Peyer's patch (tissue), 4 donors: ENCODE measurements at regions not wholly inside any gene's neighbourhood (a gene's known extent, or its start where the extent isn't known, plus 50 kb on each side); places are given as distances from the start of the nearest gene placed in this dataset.

Experiments
- POLR2A ChIP-seq, 2 donors: fragments of 450-650 bp; IDR thresholded peaks; one replicate each; pipeline ENCODE4 v1.5.1; 2017; ENCODE audit warnings: antibody characterized with exemption in 2 of 2, mild to moderate bottlenecking in 2 of 2, moderate library complexity in 2 of 2
- TF ChIP-seq, protein P1 (sequence below), 6 experiments: fragments of 450-650 bp in 4 of 6; fragments of 200-600 bp in 2 of 6; sonication (generic) in 1 of 6; IDR thresholded peaks; one replicate each; pipeline ENCODE4 v1.5.1; 2017 to 2019; ENCODE audit warnings: antibody characterized with exemption in 6 of 6, mild to moderate bottlenecking in 3 of 6, moderate library complexity in 1 of 6

DNA sequence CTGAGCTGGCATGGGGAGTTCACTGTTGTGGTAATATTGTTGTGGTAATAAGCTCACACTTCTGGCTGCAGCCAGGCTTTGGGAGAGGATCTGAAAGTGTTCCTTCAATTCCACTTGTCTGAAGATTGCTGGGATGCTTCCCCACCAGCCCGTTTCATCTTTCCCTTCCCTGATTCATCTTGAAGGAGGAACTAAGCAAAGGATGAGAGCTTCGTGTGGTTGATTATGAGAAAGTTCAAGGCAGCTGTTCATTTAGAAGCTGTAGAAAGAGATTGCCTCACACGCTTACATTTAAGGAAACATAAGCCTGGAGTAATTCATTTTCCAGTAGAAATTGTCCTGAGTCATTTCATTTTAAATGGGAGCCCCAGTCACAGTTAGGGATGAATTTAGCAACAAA, 122.4 kb upstream of the GAS1 start:
- TF ChIP-seq, protein P1, sequence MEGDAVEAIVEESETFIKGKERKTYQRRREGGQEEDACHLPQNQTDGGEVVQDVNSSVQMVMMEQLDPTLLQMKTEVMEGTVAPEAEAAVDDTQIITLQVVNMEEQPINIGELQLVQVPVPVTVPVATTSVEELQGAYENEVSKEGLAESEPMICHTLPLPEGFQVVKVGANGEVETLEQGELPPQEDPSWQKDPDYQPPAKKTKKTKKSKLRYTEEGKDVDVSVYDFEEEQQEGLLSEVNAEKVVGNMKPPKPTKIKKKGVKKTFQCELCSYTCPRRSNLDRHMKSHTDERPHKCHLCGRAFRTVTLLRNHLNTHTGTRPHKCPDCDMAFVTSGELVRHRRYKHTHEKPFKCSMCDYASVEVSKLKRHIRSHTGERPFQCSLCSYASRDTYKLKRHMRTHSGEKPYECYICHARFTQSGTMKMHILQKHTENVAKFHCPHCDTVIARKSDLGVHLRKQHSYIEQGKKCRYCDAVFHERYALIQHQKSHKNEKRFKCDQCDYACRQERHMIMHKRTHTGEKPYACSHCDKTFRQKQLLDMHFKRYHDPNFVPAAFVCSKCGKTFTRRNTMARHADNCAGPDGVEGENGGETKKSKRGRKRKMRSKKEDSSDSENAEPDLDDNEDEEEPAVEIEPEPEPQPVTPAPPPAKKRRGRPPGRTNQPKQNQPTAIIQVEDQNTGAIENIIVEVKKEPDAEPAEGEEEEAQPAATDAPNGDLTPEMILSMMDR (IDR thresholded peaks at IDR 0.05) = no peak
- TF ChIP-seq POLR2A (IDR thresholded peaks at IDR 0.05) = no peak
